H1 (cell line): ENCODE measurements at regions not wholly inside any gene's neighbourhood (a gene's known extent, or its start where the extent isn't known, plus 50 kb on each side); places are given as distances from the start of the nearest gene placed in this dataset.

Experiments
- CTCF ChIA-PET: fragments of 300-600 bp; sonication (Branson Sonifier 250); formaldehyde crosslinking; loops from one replicate; lab custom pipeline; 2021; ENCODE audit not compliant: partially characterized antibody; lab: Charles Lee
- POLR2A ChIA-PET: fragments of 300-600 bp; sonication (Branson Sonifier 250); formaldehyde crosslinking; loops from one replicate; lab custom pipeline; 2021; ENCODE audit warnings: inconsistent platforms; ENCODE audit not compliant: partially characterized antibody; lab: Charles Lee
- DNase-seq, 2 experiments: peaks; one replicate each; pipeline versions ENCODE4 v3.0.0 to v3.0.0-alpha.2; 2010 to 2022; ENCODE audit warnings: low spot score in 2 of 2, low read depth in 1 of 2, mixed read lengths in 1 of 2
- FAIRE-seq: peaks from 2 replicates; lab custom pipeline; 2011; peaks lifted over from hg19 to GRCh38; lab: Jason Lieb, UNC
- H2AFZ ChIP-seq: 2 replicates; pipeline ENCODE4 v1.8.1; 2012; ENCODE audit warnings: low read length, inconsistent platforms
- H2AK5ac ChIP-seq: 2 replicates; pipeline ENCODE4 v1.6.1; 2013; ENCODE audit warnings: low read depth, low read length
- H2BK120ac ChIP-seq: replicated peaks from 2 replicates; pipeline ENCODE3; 2013; ENCODE audit warnings: low read depth, low read length, inconsistent platforms
- H2BK12ac ChIP-seq: 2 replicates; pipeline ENCODE4 v1.6.1; 2013; ENCODE audit warnings: low read depth, low read length
- H2BK15ac ChIP-seq: 2 replicates; pipeline ENCODE4 v1.6.1; 2013; ENCODE audit warnings: low read length
- H2BK20ac ChIP-seq: 2 replicates; pipeline ENCODE4 v1.6.1; 2013; ENCODE audit warnings: low read length
- H2BK5ac ChIP-seq: 2 replicates; pipeline ENCODE4 v1.6.1; 2013; ENCODE audit warnings: low read depth, low read length
- H3K14ac ChIP-seq: 2 replicates; pipeline ENCODE4 v1.6.1; 2013; ENCODE audit warnings: inconsistent platforms; ENCODE audit not compliant: insufficient read length
- H3K18ac ChIP-seq: 2 replicates; pipeline ENCODE4 v1.6.1; 2013; ENCODE audit warnings: low read length; ENCODE audit errors: extremely low read depth
- H3K23ac ChIP-seq: 2 replicates; pipeline ENCODE4 v1.6.1; 2013; ENCODE audit warnings: inconsistent platforms; ENCODE audit not compliant: insufficient read length
- H3K23me2 ChIP-seq: 2 replicates; pipeline ENCODE4 v1.6.1; 2013; ENCODE audit warnings: low read depth, low read length
- H3K27ac ChIP-seq: 2 replicates; pipeline ENCODE4 v1.6.1; 2011; ENCODE audit warnings: low read depth, low read length, inconsistent platforms
- H3K27me3 ChIP-seq, 4 experiments: replicated peaks in 1 of 4; 1 replicate in 1 of 4; 2 replicates in 3 of 4; pipeline versions ENCODE4 v1.6.1 to v1.8.1; 2011 to 2013; ENCODE audit warnings: low read length in 3 of 4, mild to moderate bottlenecking in 3 of 4, inconsistent platforms in 2 of 4, mixed read lengths in 2 of 4, moderate library complexity in 1 of 4; ENCODE audit not compliant: control insufficient read depth in 3 of 4, insufficient read depth in 3 of 4; ENCODE audit errors: extremely low read depth in 1 of 4
- H3K36me3 ChIP-seq, 4 experiments: 2 replicates each; pipeline versions ENCODE4 v1.6.1 to v1.8.1; 2011 to 2013; ENCODE audit warnings: mild to moderate bottlenecking in 4 of 4, low read length in 3 of 4, moderate library complexity in 2 of 4, control low read depth in 1 of 4, inconsistent platforms in 1 of 4; ENCODE audit not compliant: insufficient read depth in 4 of 4, control insufficient read depth in 2 of 4
- H3K4ac ChIP-seq: replicated peaks from 2 replicates; pipeline ENCODE3; 2013; ENCODE audit warnings: low read length, low read depth, mixed read lengths, inconsistent platforms; ENCODE audit not compliant: insufficient read length
- H3K4me1 ChIP-seq, 4 experiments: replicated peaks in 1 of 4; 1 replicate in 1 of 4; 2 replicates in 3 of 4; pipeline versions ENCODE4 v1.6.1 to v1.8.1; 2011 to 2013; ENCODE audit warnings: low read length in 3 of 4, inconsistent platforms in 2 of 4, mixed read lengths in 1 of 4; ENCODE audit not compliant: insufficient read depth in 4 of 4, control insufficient read depth in 3 of 4
- H3K4me2 ChIP-seq, 2 experiments: 2 replicates each; pipeline versions ENCODE4 v1.6.1 to v1.8.1; 2011 to 2013; ENCODE audit warnings: low read depth in 2 of 2, low read length in 2 of 2, control low read depth in 1 of 2, inconsistent platforms in 1 of 2, mild to moderate bottlenecking in 1 of 2; ENCODE audit not compliant: insufficient read depth in 1 of 2
- H3K4me3 ChIP-seq, 4 experiments: fragments of 200-600, 300-600 bp in 1 of 4; sonication (generic), shearing (Covaris generic), sonication (Bioruptor Twin) in 1 of 4; 2 replicates each; pipeline versions ENCODE4 v1.5.1 to v1.8.1; 2011 to 2016; ENCODE audit warnings: low read length in 4 of 4, low read depth in 3 of 4, control low read depth in 2 of 4, inconsistent platforms in 2 of 4, mild to moderate bottlenecking in 2 of 4, mixed read lengths in 1 of 4, moderate library complexity in 1 of 4; ENCODE audit not compliant: insufficient read depth in 2 of 4; ENCODE audit errors: extremely low read depth in 1 of 4
- H3K56ac ChIP-seq: replicated peaks from 2 replicates; pipeline ENCODE3; 2013; ENCODE audit warnings: low read depth, mild to moderate bottlenecking, mixed read lengths, low read length, inconsistent platforms; ENCODE audit not compliant: insufficient read length
- H3K79me1 ChIP-seq: 2 replicates; pipeline ENCODE4 v1.6.1; 2013; ENCODE audit warnings: low read depth, low read length, control low read depth
- H3K79me2 ChIP-seq, 2 experiments: 2 replicates each; pipeline versions ENCODE4 v1.6.1 to v1.8.1; 2012 to 2013; ENCODE audit warnings: low read length in 2 of 2, mild to moderate bottlenecking in 2 of 2, inconsistent platforms in 1 of 2; ENCODE audit not compliant: insufficient read depth in 2 of 2, control insufficient read depth in 1 of 2
- H3K9ac ChIP-seq, 4 experiments: replicated peaks in 1 of 4; 1 replicate in 1 of 4; 2 replicates in 3 of 4; pipeline versions ENCODE4 v1.6.1 to v1.8.1; 2011 to 2013; ENCODE audit warnings: low read depth in 3 of 4, low read length in 3 of 4, control low read depth in 2 of 4, mild to moderate bottlenecking in 2 of 4, moderate library complexity in 2 of 4, inconsistent platforms in 1 of 4; ENCODE audit errors: extremely low read depth in 1 of 4
- H3K9me3 ChIP-seq, 2 experiments: 2 replicates each; pipeline versions ENCODE4 v1.6.1 to v1.8.1; 2012 to 2013; ENCODE audit warnings: mild to moderate bottlenecking in 2 of 2, moderate library complexity in 2 of 2, control low read depth in 1 of 2, inconsistent platforms in 1 of 2, low read depth in 1 of 2, low read length in 1 of 2, mixed read lengths in 1 of 2; ENCODE audit not compliant: insufficient read depth in 2 of 2
- H4K20me1 ChIP-seq, 2 experiments: replicated peaks in 1 of 2; 2 replicates each; pipeline versions ENCODE3 to v1.8.1; 2011 to 2013; ENCODE audit warnings: inconsistent platforms in 2 of 2, low read length in 2 of 2, mild to moderate bottlenecking in 1 of 2; ENCODE audit not compliant: insufficient read depth in 2 of 2, control insufficient read depth in 1 of 2
- H4K5ac ChIP-seq: 2 replicates; pipeline ENCODE4 v1.6.1; 2013; ENCODE audit warnings: low read length, low read depth, mixed read lengths, inconsistent platforms; ENCODE audit not compliant: insufficient read length
- H4K8ac ChIP-seq: 2 replicates; pipeline ENCODE4 v1.8.0; 2013; ENCODE audit warnings: mild to moderate bottlenecking, moderate library complexity, low read length, inconsistent platforms; ENCODE audit not compliant: insufficient read depth; ENCODE audit errors: extremely low read depth
- H4K91ac ChIP-seq: replicated peaks from 2 replicates; pipeline ENCODE3; 2013; ENCODE audit warnings: low read length, mixed read lengths, inconsistent platforms; ENCODE audit not compliant: insufficient read length
- POLR2AphosphoS5 ChIP-seq: IDR thresholded peaks from 2 replicates; pipeline ENCODE4 v1.6.1; 2011; ENCODE audit warnings: low read depth, low read length
- WGBS, 2 experiments: shearing (Covaris generic) in 1 of 2; methylation state at CpG; one replicate each; pipeline versions ENCODE4 v1.1.6 to v1.1.7; 2013 to 2015; ENCODE audit warnings: low lambda C conversion rate in 2 of 2, mixed read lengths in 2 of 2, inconsistent platforms in 1 of 2, low coverage in 1 of 2, missing lambda C conversion rate in 1 of 2; ENCODE audit not compliant: insufficient replicate concordance in 2 of 2, insufficient coverage in 1 of 2, insufficient read length in 1 of 2; ENCODE audit errors: extremely low coverage in 1 of 2, missing lambda C conversion rate in 1 of 2; 5-methylcytosine and 5-hydroxymethylcytosine counted together

DNA sequence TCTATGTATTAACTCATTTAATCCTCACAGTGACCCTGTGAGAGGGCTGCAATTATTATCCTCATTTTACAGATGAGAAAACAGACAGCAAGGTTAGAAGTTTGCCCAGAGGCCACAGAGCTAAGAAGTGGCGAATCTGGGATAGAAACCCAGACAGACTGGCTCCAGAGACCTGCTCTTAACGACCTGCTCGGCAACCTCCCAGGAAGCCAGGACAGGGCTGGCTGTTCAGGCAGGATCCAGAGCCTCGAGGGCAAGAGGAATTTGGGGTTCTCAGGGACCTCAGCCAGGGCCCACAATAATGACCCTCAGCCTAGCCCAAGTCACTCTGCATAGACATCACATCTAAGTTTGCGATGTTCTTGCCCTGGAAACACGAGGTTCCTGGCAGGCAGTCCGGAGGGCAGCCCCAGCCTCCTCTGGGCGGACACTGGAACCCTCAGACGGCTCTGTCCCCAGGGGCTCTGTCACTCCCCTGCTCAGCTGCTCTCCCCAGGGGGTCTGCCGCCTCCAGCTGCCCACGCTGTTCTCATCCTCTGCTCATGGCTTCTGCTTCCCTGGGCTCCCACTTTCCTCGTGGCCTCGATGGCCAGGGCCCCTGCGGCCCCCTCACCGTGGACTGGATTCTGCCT lies 138.5 kb upstream of the ERCC6L2 start:
- no peak for DNase-seq
- H4K8ac ChIP-seq = no peak overlapping the region
- no peak for TF ChIP-seq POLR2AphosphoS5

More for the DNA sequence above, 138.5 kb upstream of the ERCC6L2 start:
- H3K79me1 ChIP-seq = no peaks in the 10 kb centered on the region
- no peak overlapping the region for H3K14ac ChIP-seq
- ChIA-PET CTCF (interaction anchor here (0.6 to 2.9 kb wide), 44 partner anchors 9 to 478 kb away, joined by 3 to 16 read pairs (median 4); partner anchors contain the start of gene ERCC6L2), POLR2A (interaction anchor here (1.5 kb wide), 1 partner anchor 139 kb away, joined by 5 read pairs; the partner anchor contains the start of gene ERCC6L2)
- no peak for FAIRE-seq
- H3K4me3 ChIP-seq = no peak overlapping the region
- no peak overlapping the region for H2BK120ac ChIP-seq
- no peaks in the 10 kb centered on the region for H3K23me2 ChIP-seq
- H2BK20ac ChIP-seq = no peak overlapping the region
- H4K20me1 ChIP-seq = no peaks in the 10 kb centered on the region
- H3K9ac ChIP-seq = no peak overlapping the region; a peak in 1 of 7 replicates
- no peaks in the 10 kb centered on the region for H3K79me2 ChIP-seq
- H3K4me2 ChIP-seq = no peak overlapping the region
- H3K36me3 ChIP-seq = no peaks in the 10 kb centered on the region
- H2BK5ac ChIP-seq = no peak overlapping the region
- no peak overlapping the region for H3K4ac ChIP-seq
- H3K23ac ChIP-seq = no peak overlapping the region
- no peak overlapping the region for H4K5ac ChIP-seq
- no peak overlapping the region; the same call in 1 of the 2 replicates for H2AK5ac ChIP-seq
- H3K18ac ChIP-seq = no peak overlapping the region
- H3K56ac ChIP-seq = no peak overlapping the region
- no peak overlapping the region for H2AFZ ChIP-seq
- H2BK15ac ChIP-seq = no peak overlapping the region
- H3K27me3 ChIP-seq = no peaks in the 10 kb centered on the region
- no peaks in the 10 kb centered on the region for H3K9me3 ChIP-seq
- 80% methylated on average over 15 of the region's 15 CpGs; no CpG with 5 or more reads in 1 of the 2 experiments for WGBS, 2 experiments
- H2BK12ac ChIP-seq = no peak overlapping the region
- no peak overlapping the region for H3K27ac ChIP-seq
- no peak overlapping the region for H4K91ac ChIP-seq
- peaks cover 0 to 3% (median 0%) of the 10 kb centered on the region in 4 experiments; a peak in 2 of 7 replicates for H3K4me1 ChIP-seq
